Gastrocnemius medialis (tissue), 4 donors: ENCODE measurements at regions not wholly inside any gene's neighbourhood (a gene's known extent, or its start where the extent isn't known, plus 50 kb on each side); places are given as distances from the start of the nearest gene placed in this dataset.

ENCODE experiments used
- ATAC-seq, 2 donors: fragments of 150-250 bp; one replicate each; pipeline ENCODE4 v1.9.1; 2016
- DNase-seq, 2 donors: peaks; one replicate each; pipeline ENCODE4 v3.0.0-alpha.2; 2019
- H3K27ac ChIP-seq, 4 donors: fragments of 200-600 bp; sonication (generic); 1 replicate in 1 of 4; 2 replicates in 3 of 4; pipeline ENCODE4 v1.5.1; 2016 to 2018; ENCODE audit warnings: mild to moderate bottlenecking in 2 of 4, moderate library complexity in 1 of 4
- H3K27me3 ChIP-seq, 3 donors: fragments of 200-600 bp; sonication (generic) in 2 of 3; 1 replicate in 1 of 3; 2 replicates in 2 of 3; pipeline versions ENCODE4 v1.5.1 to v1.6.0; 2016 to 2019; ENCODE audit warnings: mild to moderate bottlenecking in 1 of 3, moderate library complexity in 1 of 3
- H3K36me3 ChIP-seq, 2 donors: fragments of 200-600 bp; sonication (generic) in 1 of 2; one replicate each; pipeline ENCODE4 v1.5.1; 2017 to 2018
- H3K4me1 ChIP-seq, 2 donors: fragments of 200-600 bp; sonication (generic) in 1 of 2; one replicate each; pipeline ENCODE4 v1.5.1; 2016 to 2017; ENCODE audit warnings: mild to moderate bottlenecking in 2 of 2
- H3K4me3 ChIP-seq, 4 donors: fragments of 200-600 bp; sonication (generic) in 3 of 4; 1 replicate in 1 of 4; 2 replicates in 3 of 4; pipeline ENCODE4 v1.5.1; 2016 to 2019; ENCODE audit warnings: mild to moderate bottlenecking in 2 of 4
- H3K9me3 ChIP-seq, 3 donors: fragments of 200-600 bp; sonication (generic) in 2 of 3; 1 replicate in 1 of 3; 2 replicates in 2 of 3; pipeline ENCODE4 v1.5.1; 2016 to 2019
- POLR2A ChIP-seq, 2 donors: fragments of 450-650 bp; IDR thresholded peaks; one replicate each; pipeline ENCODE4 v1.6.1; 2017; ENCODE audit warnings: antibody characterized with exemption in 2 of 2, mild to moderate bottlenecking in 2 of 2, moderate library complexity in 2 of 2
- in situ Hi-C, 4 donors: fragments of 200-750 bp; cut with MboI; loops; one replicate each; pipeline versions ENCODE4 v1.15.0 to v1.8.0; 2017; ENCODE audit warnings: low sequenced_read_pairs in 4 of 4
- intact Hi-C: fragments of 100-400 bp; cut with DNase I; formaldehyde crosslinking; loops from one replicate; pipeline ENCODE4 v1.15.1; 2023; ENCODE audit warnings: low total_unique reads
- TF ChIP-seq, protein P1 (sequence below), 5 experiments: fragments of 450-650 bp in 3 of 5; fragments of 200-600 bp in 2 of 5; sonication (generic) in 2 of 5; IDR thresholded peaks in 4 of 5; conservative IDR thresholded peaks in 1 of 5; 1 replicate in 4 of 5; 2 replicates in 1 of 5; pipeline ENCODE4 v1.5.1; 2016 to 2019; ENCODE audit warnings: antibody characterized with exemption in 5 of 5, mild to moderate bottlenecking in 3 of 5, moderate library complexity in 3 of 5

DNA sequence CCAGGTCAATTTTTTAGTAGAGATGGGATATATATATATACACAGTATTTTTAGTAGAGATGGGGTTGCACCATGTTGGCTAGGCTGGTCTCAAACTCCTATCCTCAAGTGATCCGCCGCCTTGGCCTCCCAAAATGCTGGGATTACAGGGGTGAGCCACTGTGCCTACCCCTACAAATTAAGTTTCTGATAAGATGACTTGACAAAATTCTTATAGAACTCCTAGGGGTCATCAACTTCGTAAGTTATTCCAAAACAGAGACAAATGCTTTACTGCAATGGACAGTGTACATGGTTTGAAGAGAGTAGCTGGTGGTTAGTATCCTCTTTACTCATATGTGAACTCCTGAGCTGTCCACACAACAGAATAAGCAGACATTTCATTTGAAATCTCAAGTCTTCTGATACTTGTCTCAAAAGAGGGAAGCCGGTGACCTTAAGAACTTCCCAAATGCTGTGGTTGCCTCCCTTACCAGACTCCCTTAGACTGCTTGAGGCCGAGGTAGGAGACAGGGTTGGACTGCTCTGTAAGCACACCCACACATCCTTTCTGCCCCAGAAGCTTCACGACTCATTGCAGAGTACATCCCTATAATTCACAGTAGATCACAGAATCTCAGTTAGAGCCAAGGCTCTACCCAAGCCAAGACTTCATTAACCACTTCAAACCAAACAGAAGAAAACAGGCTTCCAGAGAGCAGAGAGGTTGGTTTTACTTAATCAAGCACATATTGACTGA is 244.1 kb upstream of the IRF2BP2 start:
- ATAC-seq (no peak), DNase-seq (no peak)
- no peaks in the 10 kb centered on the region for H3K36me3 ChIP-seq
- in situ Hi-C loops, result loop anchor here in 2 of 4 donors (25.0 kb wide), 2 partner anchors 117 to 367 kb away; partner anchors contain the start of gene TARBP1 (in 2 of the 2)
- no peak overlapping the region for H3K4me3 ChIP-seq
- intact Hi-C loops, result loop anchor here (5.0 kb wide), 1 partner anchor 107 kb away; no protein-coding TSS in a partner anchor
- no peaks in the 10 kb centered on the region for H3K27me3 ChIP-seq
- no peaks in the 10 kb centered on the region for H3K4me1 ChIP-seq
- no peaks in the 10 kb centered on the region for H3K9me3 ChIP-seq
- no peak overlapping the region for H3K27ac ChIP-seq
- TF ChIP-seq POLR2A (IDR thresholded peaks at IDR 0.05), result no peak
- TF ChIP-seq, protein P1, sequence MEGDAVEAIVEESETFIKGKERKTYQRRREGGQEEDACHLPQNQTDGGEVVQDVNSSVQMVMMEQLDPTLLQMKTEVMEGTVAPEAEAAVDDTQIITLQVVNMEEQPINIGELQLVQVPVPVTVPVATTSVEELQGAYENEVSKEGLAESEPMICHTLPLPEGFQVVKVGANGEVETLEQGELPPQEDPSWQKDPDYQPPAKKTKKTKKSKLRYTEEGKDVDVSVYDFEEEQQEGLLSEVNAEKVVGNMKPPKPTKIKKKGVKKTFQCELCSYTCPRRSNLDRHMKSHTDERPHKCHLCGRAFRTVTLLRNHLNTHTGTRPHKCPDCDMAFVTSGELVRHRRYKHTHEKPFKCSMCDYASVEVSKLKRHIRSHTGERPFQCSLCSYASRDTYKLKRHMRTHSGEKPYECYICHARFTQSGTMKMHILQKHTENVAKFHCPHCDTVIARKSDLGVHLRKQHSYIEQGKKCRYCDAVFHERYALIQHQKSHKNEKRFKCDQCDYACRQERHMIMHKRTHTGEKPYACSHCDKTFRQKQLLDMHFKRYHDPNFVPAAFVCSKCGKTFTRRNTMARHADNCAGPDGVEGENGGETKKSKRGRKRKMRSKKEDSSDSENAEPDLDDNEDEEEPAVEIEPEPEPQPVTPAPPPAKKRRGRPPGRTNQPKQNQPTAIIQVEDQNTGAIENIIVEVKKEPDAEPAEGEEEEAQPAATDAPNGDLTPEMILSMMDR (IDR thresholded peaks at IDR 0.05 in 4 of 5, conservative IDR thresholded peaks at IDR 0.05 in 1 of 5), result no peak

DNA sequence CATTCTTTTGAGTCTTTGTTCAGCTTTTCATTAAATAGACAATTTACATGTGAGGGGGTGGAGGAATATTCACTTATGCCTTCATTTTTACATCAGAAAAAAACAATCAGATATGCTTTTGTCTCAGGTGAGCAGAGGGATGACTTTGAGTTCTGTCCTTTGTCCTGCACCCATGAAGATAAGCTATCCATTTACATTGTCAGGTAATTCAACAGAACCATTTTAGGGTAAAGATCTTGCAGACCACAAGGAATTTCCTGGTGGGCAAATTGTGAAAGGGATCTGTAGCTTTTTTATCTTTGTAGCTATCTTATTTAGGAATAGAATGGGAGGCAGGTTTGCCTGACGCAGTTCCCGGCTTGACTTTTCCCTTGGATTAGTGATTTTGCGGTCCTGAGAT is 242.7 kb upstream of the IRF2BP2 start:
- DNase-seq, result no peak
- no peak overlapping the region for H3K4me3 ChIP-seq
- no peak for ATAC-seq
- TF ChIP-seq, protein P1 (IDR thresholded peaks at IDR 0.05 in 4 of 5, conservative IDR thresholded peaks at IDR 0.05 in 1 of 5), result no peak
- no peak for TF ChIP-seq POLR2A (IDR thresholded peaks at IDR 0.05)
- in situ Hi-C loops, result loop anchor here in 2 of 4 donors (25.0 kb wide), 2 partner anchors 115 to 365 kb away; partner anchors contain the start of gene TARBP1 (in 2 of the 2)
- H3K27ac ChIP-seq, result no peak overlapping the region
- intact Hi-C loops, result loop anchor here (5.0 kb wide), 1 partner anchor 105 kb away; no protein-coding TSS in a partner anchor
- no peaks in the 10 kb centered on the region for H3K36me3 ChIP-seq
- H3K4me1 ChIP-seq, result no peaks in the 10 kb centered on the region
- no peaks in the 10 kb centered on the region for H3K27me3 ChIP-seq
- H3K9me3 ChIP-seq, result no peaks in the 10 kb centered on the region

DNA sequence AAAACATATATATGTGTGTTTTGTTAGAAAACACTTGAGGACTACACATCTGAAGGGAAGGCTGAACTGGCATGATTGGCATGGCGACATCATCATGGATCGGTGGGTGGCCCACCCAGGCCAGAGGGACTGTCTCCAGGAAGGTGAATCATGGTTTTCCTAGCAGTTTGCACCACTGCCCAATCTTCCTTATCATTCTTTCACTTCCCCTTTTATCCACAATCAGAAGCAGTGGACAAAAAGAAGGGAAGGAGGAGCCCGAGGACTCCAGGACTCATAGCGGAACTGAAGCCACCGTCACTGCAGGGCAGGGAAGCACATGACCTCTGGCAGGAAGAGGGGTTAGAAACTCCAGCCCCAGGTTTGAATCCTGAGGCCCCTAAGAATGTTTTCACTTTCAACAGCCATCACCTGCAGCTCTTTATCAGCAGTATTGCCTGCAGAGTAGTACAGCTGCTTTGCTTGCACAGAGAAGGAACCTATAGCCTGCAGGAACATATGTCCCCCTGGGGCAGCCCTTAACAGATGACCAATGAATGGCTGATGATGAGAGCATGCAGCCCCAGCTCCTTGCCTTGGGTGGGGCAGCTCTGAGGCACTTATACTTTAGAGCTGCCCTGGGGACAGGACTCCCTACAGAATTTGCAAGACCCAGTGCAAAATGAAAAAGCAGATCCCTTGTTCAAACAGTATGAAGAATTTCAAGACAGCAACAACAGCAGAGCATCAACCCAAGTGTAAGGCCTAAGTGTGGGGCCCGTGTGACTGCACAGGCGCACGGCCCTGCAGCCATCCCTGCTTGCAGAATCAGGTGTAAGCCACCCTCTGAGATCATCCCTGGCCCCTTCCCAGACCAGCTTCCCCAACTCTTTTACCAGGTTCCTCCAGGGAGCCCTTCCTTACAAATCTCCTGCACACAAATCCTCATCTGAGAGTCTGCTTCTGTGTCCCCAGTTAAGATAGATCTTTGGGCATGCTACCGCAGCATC is 241.8 kb upstream of the IRF2BP2 start:
- Histone ChIP-seq H3K36me3 (no peaks in the 10 kb centered on the region), H3K4me3 (no peak overlapping the region), H3K27ac (no peak overlapping the region), H3K4me1 (no peaks in the 10 kb centered on the region), H3K27me3 (no peaks in the 10 kb centered on the region), H3K9me3 (no peaks in the 10 kb centered on the region)
- intact Hi-C loops, result loop anchor here (5.0 kb wide), 1 partner anchor 104 kb away; no protein-coding TSS in a partner anchor
- ATAC-seq (no peak), DNase-seq (no peak)
- in situ Hi-C loops, result loop anchor here in 2 of 4 donors (25.0 kb wide), 2 partner anchors 114 to 364 kb away; partner anchors contain the start of gene TARBP1 (in 2 of the 2)
- TF ChIP-seq POLR2A (IDR thresholded peaks at IDR 0.05), result no peak
- TF ChIP-seq, protein P1 (IDR thresholded peaks at IDR 0.05 in 4 of 5, conservative IDR thresholded peaks at IDR 0.05 in 1 of 5), result no peak

DNA sequence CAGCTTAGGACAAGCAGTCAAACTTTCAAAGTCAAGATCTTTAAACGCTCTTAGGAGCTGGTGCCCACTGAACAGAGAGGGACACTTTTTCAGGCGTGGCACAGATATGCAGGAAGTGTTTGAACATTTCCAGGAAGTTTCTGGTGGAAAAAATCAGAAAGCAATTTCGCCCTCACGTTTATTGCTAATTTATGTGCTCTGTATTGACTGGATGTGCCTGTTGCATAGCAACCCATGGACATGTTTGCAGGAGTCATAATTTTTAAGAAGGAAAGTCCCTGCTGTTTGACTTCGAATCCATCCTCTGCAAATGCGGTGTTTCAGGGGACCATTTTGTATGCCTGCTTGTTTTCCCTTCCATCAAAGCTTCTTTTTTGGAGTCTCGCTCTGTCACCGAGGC is 239.9 kb upstream of the IRF2BP2 start:
- no peak for TF ChIP-seq POLR2A (IDR thresholded peaks at IDR 0.05)
- TF ChIP-seq, protein P1 (IDR thresholded peaks at IDR 0.05 in 4 of 5, conservative IDR thresholded peaks at IDR 0.05 in 1 of 5), result no peak
- no peak for ATAC-seq
- Histone ChIP-seq H3K4me1 (peaks cover 0 to 5% of the 10 kb centered on the region in 2 donors), H3K27me3 (no peaks in the 10 kb centered on the region), H3K9me3 (no peaks in the 10 kb centered on the region), H3K36me3 (no peaks in the 10 kb centered on the region), H3K27ac (no peak overlapping the region), H3K4me3 (no peak overlapping the region)
- intact Hi-C loops (loop anchor here (5.0 kb wide), 1 partner anchor 103 kb away; no protein-coding TSS in a partner anchor), in situ Hi-C loops (loop anchor here in 3 of 4 donors (25.0 kb wide), 2 partner anchors 113 to 363 kb away; partner anchors contain the start of gene TARBP1 (in 2 of the 3))
- DNase-seq, result no peak
